GM12878 (cell line): ENCODE measurements at regions not wholly inside any gene's neighbourhood (a gene's known extent, or its start where the extent isn't known, plus 50 kb on each side); places are given as distances from the start of the nearest gene placed in this dataset.
"Not testable (repeated sequence)": the region's sequence is repeated elsewhere in the genome, so short reads cannot be mapped to it uniquely, and the experiment has no call there.

Experiments used
- ATAC-seq: fragments of 200-7000 bp; cut with Tn5 transposase; 3 replicates; pipeline ENCODE4 v1.9.1; 2020; ENCODE audit warnings: mild to moderate bottlenecking, moderate library complexity
- BruUV-seq: library from RNA; stranded (reverse); fragments of 400-500 nt; replicated peaks from 2 replicates; lab custom pipeline; 2021; lab: Mats Ljungman, UMichigan
- CTCF ChIA-PET: fragments of 300-600 bp; sonication (Branson Sonifier 250); formaldehyde crosslinking; extraction: SDS; loops from one replicate; lab custom pipeline; 2021; ENCODE audit warnings: inconsistent platforms; lab: Yijun Ruan, JAX
- POLR2A ChIA-PET: fragments of 350-600 bp; formaldehyde crosslinking; extraction: SDS; loops from one replicate; lab custom pipeline; 2021; ENCODE audit warnings: inconsistent platforms; lab: Charles Lee
- RAD21 ChIA-PET: fragments of 300-600 bp; sonication (Branson Sonifier 250); formaldehyde crosslinking; loops from one replicate; lab custom pipeline; 2023; ENCODE audit warnings: antibody characterized with exemption; ENCODE audit not compliant: unreplicated experiment; lab: Charles Lee
- SMC1A ChIA-PET: fragments of 300-600 bp; sonication (Branson Sonifier 250); formaldehyde crosslinking; loops from one replicate; lab custom pipeline; 2023; ENCODE audit not compliant: unreplicated experiment, uncharacterized antibody; lab: Charles Lee
- DNase-seq: peaks from one replicate; pipeline ENCODE4 v3.0.0-alpha.2; 2011; ENCODE audit warnings: low read depth, low spot score
- FAIRE-seq: peaks from 3 replicates; lab custom pipeline; 2011; peaks lifted over from hg19 to GRCh38; lab: Jason Lieb, UNC
- H2AFZ ChIP-seq: 2 replicates; pipeline ENCODE4 v1.6.0; 2011; ENCODE audit warnings: low read depth, low read length, control low read depth; ENCODE audit not compliant: control insufficient read depth
- H3K27ac ChIP-seq: 2 replicates; pipeline ENCODE4 v1.5.1; 2011; ENCODE audit warnings: control low read depth; ENCODE audit not compliant: control insufficient read depth, insufficient read depth
- H3K27me3 ChIP-seq, 2 experiments: replicated peaks in 1 of 2; 2 replicates each; pipeline versions ENCODE4 v1.6.0 to v1.6.1; 2011; ENCODE audit warnings: low read length in 1 of 2; ENCODE audit not compliant: control insufficient read depth in 2 of 2, insufficient read depth in 2 of 2
- H3K36me3 ChIP-seq, 2 experiments: 2 replicates each; pipeline ENCODE4 v1.5.1; 2011; ENCODE audit warnings: low read length in 1 of 2; ENCODE audit not compliant: control insufficient read depth in 2 of 2, insufficient read depth in 2 of 2
- H3K4me1 ChIP-seq: 2 replicates; pipeline ENCODE4 v1.6.1; 2011; ENCODE audit warnings: mild to moderate bottlenecking, low read length, moderate library complexity, mixed read lengths; ENCODE audit not compliant: control insufficient read depth, insufficient read depth
- H3K4me2 ChIP-seq: 2 replicates; pipeline ENCODE4 v1.6.0; 2011; ENCODE audit warnings: control low read depth; ENCODE audit not compliant: control insufficient read depth, insufficient read depth
- H3K4me3 ChIP-seq: fragments of 200-600 bp; sonication (generic); 2 replicates; pipeline ENCODE4 v1.5.1; 2016
- H3K79me2 ChIP-seq: 2 replicates; pipeline ENCODE4 v1.6.0; 2011; ENCODE audit warnings: low read length; ENCODE audit not compliant: control insufficient read depth, insufficient read depth
- H3K9ac ChIP-seq: 2 replicates; pipeline ENCODE4 v1.8.0; 2011; ENCODE audit warnings: low read length, control low read depth, mixed read lengths; ENCODE audit not compliant: control insufficient read depth, insufficient read depth
- H3K9me3 ChIP-seq: replicated peaks from 3 replicates; pipeline ENCODE4 v1.5.1; 2011; ENCODE audit warnings: mild to moderate bottlenecking, low read length; ENCODE audit not compliant: control insufficient read depth, insufficient read depth
- H4K20me1 ChIP-seq: 2 replicates; pipeline ENCODE4 v1.6.0; 2011; ENCODE audit not compliant: control insufficient read depth, insufficient read depth
- BHLHE40 ChIP-seq, 2 experiments: fragments of 450-650 bp in 1 of 2; IDR thresholded peaks; 2 replicates each; pipeline ENCODE4 v1.6.1; 2011 to 2017; ENCODE audit warnings: low read depth in 2 of 2, borderline replicate concordance in 1 of 2, improper control_type of control experiment in 1 of 2, low read length in 1 of 2, mild to moderate bottlenecking in 1 of 2
- GATAD2B ChIP-seq: fragments of 450-650 bp; conservative IDR thresholded peaks from 2 replicates; pipeline ENCODE4 v1.6.1; 2017; ENCODE audit warnings: low read depth, mild to moderate bottlenecking, moderate library complexity
- IKZF1 ChIP-seq: fragments of 450-650 bp; conservative IDR thresholded peaks from 2 replicates; pipeline ENCODE4 v1.6.1; 2017; ENCODE audit warnings: antibody characterized with exemption, mild to moderate bottlenecking
- IRF5 ChIP-seq: fragments of 450-650 bp; IDR thresholded peaks from 2 replicates; pipeline ENCODE4 v1.6.1; 2017; ENCODE audit warnings: borderline replicate concordance
- KAT2A ChIP-seq: conservative IDR thresholded peaks from 2 replicates; pipeline ENCODE4 v1.6.1; 2011; ENCODE audit warnings: low read depth, low read length; ENCODE audit not compliant: control insufficient read depth
- PAX5 ChIP-seq: IDR thresholded peaks from 2 replicates; pipeline ENCODE4 v1.6.1; 2011; ENCODE audit warnings: low read depth, low read length, borderline replicate concordance
- RCOR1 ChIP-seq: conservative IDR thresholded peaks from 2 replicates; pipeline ENCODE4 v1.6.1; 2012; ENCODE audit warnings: low read depth, low read length, improper control_type of control experiment
- WGBS: methylation state at CpG from one replicate; pipeline ENCODE4 v1.1.6; 2016; ENCODE audit warnings: low lambda C conversion rate; ENCODE audit not compliant: insufficient replicate concordance, insufficient coverage; ENCODE audit errors: missing lambda C conversion rate; 5-methylcytosine and 5-hydroxymethylcytosine counted together
- in situ Hi-C: fragments of 300-500 bp; cut with MboI; formaldehyde crosslinking; loops from 9 replicates; pipeline ENCODE4 v1.14.3; 2018; ENCODE audit warnings: mixed read lengths
- intact Hi-C: fragments of 100-400 bp; cut with micrococcal nuclease; formaldehyde crosslinking; loops from one replicate; pipeline ENCODE4 v1.14.2; 2022; ENCODE audit not compliant: unreplicated experiment

DNA sequence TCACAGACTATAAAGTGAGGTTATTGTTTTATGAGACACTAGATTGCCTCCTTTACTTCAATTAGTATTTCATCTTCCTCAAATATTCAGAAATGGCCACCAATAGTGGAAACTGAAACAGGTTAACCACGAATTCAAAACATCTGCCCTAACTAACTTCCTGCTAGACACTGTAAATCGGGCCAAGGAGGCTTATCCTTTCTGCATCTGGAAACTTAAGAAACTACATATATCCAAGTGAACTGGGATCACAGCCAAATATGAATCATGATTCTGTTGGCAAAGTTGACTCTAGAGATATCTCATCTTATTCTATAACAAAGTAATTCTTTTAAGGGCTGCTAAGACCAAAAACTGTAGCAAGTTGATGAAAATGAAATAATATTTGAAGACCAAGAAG, 136.6 kb upstream of the ZC3H15 start (continued):
- TF ChIP-seq IRF5: no peak
- TF ChIP-seq KAT2A: no peak
- TF ChIP-seq PAX5: no peak
- TF ChIP-seq RCOR1: no peak
- no peak for TF ChIP-seq BHLHE40 (IDR thresholded peaks at IDR 0.05; ENCODE audit: borderline replicate concordance in 1 of 2, low read depth in 2 of 2, low read length in 1 of 2)
- TF ChIP-seq IKZF1: no peak
- no peak for TF ChIP-seq GATAD2B
- TF ChIP-seq, all 136 proteins: peak for 0

DNA sequence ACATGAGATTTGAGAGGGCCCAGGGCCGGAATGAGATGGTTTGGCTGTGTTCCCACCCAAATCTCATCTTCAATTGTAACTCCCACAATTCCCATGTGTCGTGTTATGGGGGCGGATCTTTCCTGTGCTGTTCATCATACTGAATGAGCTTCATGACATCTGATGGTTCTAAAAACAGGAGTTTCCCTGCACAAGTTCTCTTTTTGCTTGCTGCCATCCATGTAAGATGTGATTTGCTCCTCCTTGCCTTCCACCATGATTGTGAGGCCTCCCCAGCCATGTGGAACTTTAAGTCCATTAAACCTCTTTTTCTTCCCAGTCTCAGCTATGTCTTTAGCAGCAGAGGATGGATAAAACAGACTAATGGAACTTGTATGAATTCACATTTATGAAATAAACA, 131.9 kb upstream of the ZC3H15 start:
- intact Hi-C loops, H2AFZ ChIP-seq, H4K20me1 ChIP-seq, H3K4me3 ChIP-seq, H3K27me3 ChIP-seq, H3K27ac ChIP-seq, POLR2A ChIA-PET, RAD21 ChIA-PET, CTCF ChIA-PET, H3K4me2 ChIP-seq, DNase-seq, in situ Hi-C loops, H3K79me2 ChIP-seq, SMC1A ChIA-PET, BruUV-seq, H3K4me1 ChIP-seq, H3K9ac ChIP-seq, H3K9me3 ChIP-seq, ATAC-seq, H3K36me3 ChIP-seq, FAIRE-seq: not testable (repeated sequence)
- 82% methylated on average over 3 of the region's 3 CpGs for WGBS
